CD14-positive monocyte (primary cell): ENCODE measurements at regions not wholly inside any gene's neighbourhood (a gene's known extent, or its start where the extent isn't known, plus 50 kb on each side); places are given as distances from the start of the nearest gene placed in this dataset.

Experiments used
- DNase-seq, 3 donors: peaks; one replicate each; pipeline ENCODE4 v3.0.0-alpha.2; 2011 to 2022
- H2AFZ ChIP-seq: 2 replicates; pipeline ENCODE4 v1.6.0; 2012; ENCODE audit warnings: mild to moderate bottlenecking, low read depth, low read length, inconsistent platforms; ENCODE audit not compliant: insufficient read depth, poor library complexity, severe bottlenecking
- H3K27ac ChIP-seq, 2 donors: 1 replicate in 1 of 2; 2 replicates in 1 of 2; pipeline ENCODE4 v1.5.1; 2012 to 2013; ENCODE audit warnings: low read length in 2 of 2, control low read depth in 1 of 2, inconsistent platforms in 1 of 2, low read depth in 1 of 2, mild to moderate bottlenecking in 1 of 2
- H3K27me3 ChIP-seq, 2 donors: one replicate each; pipeline versions ENCODE4 v1.6.0 to v1.6.1; 2011 to 2013; ENCODE audit warnings: low read length in 2 of 2; ENCODE audit not compliant: control insufficient read depth in 2 of 2, insufficient read depth in 2 of 2
- H3K36me3 ChIP-seq, 2 donors: replicated peaks in 1 of 2; 1 replicate in 1 of 2; 2 replicates in 1 of 2; pipeline versions ENCODE4 v1.5.1 to v1.6.1; 2012 to 2013; ENCODE audit warnings: low read length in 2 of 2, control low read depth in 1 of 2, inconsistent platforms in 1 of 2, mild to moderate bottlenecking in 1 of 2; ENCODE audit not compliant: insufficient read depth in 2 of 2, control insufficient read depth in 1 of 2
- H3K4me1 ChIP-seq, 2 donors: 1 replicate in 1 of 2; 2 replicates in 1 of 2; pipeline versions ENCODE4 v1.5.1 to v1.6.1; 2012 to 2013; ENCODE audit warnings: low read length in 2 of 2, control low read depth in 1 of 2, inconsistent platforms in 1 of 2, mild to moderate bottlenecking in 1 of 2, moderate library complexity in 1 of 2; ENCODE audit not compliant: insufficient read depth in 2 of 2, control insufficient read depth in 1 of 2
- H3K4me2 ChIP-seq: replicated peaks from 2 replicates; pipeline ENCODE3; 2012; ENCODE audit warnings: low read length, moderate library complexity, mild to moderate bottlenecking; ENCODE audit not compliant: poor library complexity, severe bottlenecking; ENCODE audit errors: extremely low read depth
- H3K4me3 ChIP-seq, 3 experiments: fragments of 200-600 bp in 1 of 3; sonication (generic) in 1 of 3; replicated peaks in 1 of 3; 1 replicate in 2 of 3; 2 replicates in 1 of 3; pipeline ENCODE4 v1.5.1; 2011 to 2013; ENCODE audit warnings: low read length in 3 of 3, mild to moderate bottlenecking in 3 of 3, control low read depth in 2 of 3, low read depth in 2 of 3, inconsistent platforms in 1 of 3, moderate library complexity in 1 of 3
- H3K79me2 ChIP-seq: 2 replicates; pipeline ENCODE4 v1.6.0; 2012; ENCODE audit warnings: mild to moderate bottlenecking, control low read depth, inconsistent platforms, low read length, moderate library complexity; ENCODE audit not compliant: insufficient read depth
- H3K9ac ChIP-seq: 2 replicates; pipeline ENCODE4 v1.6.0; 2017; ENCODE audit warnings: low read length, mild to moderate bottlenecking; ENCODE audit not compliant: insufficient read depth, poor library complexity, severe bottlenecking
- H3K9me3 ChIP-seq, 2 donors: replicated peaks in 1 of 2; 1 replicate in 1 of 2; 2 replicates in 1 of 2; pipeline versions ENCODE4 v1.5.1 to v1.6.1; 2012 to 2013; ENCODE audit warnings: low read length in 2 of 2, control low read depth in 1 of 2; ENCODE audit not compliant: control insufficient read depth in 1 of 2, insufficient read depth in 1 of 2
- H4K20me1 ChIP-seq: 2 replicates; pipeline ENCODE4 v1.6.0; 2012; ENCODE audit warnings: mild to moderate bottlenecking, low read length, control low read depth, moderate library complexity; ENCODE audit not compliant: insufficient read depth
- H3K27ac Mint-ChIP-seq, 7 donors: one replicate each; pipeline ENCODE4 v1.8.0; 2020; ENCODE audit warnings: mild to moderate bottlenecking in 7 of 7, mixed read lengths in 7 of 7, moderate library complexity in 6 of 7, inconsistent platforms in 2 of 7
- H3K27me3 Mint-ChIP-seq, 3 donors: one replicate each; pipeline ENCODE4 v1.8.0; 2021 to 2022; ENCODE audit warnings: low read depth in 3 of 3, mild to moderate bottlenecking in 3 of 3, mixed read lengths in 3 of 3, moderate library complexity in 3 of 3, inconsistent platforms in 1 of 3
- H3K36me3 Mint-ChIP-seq, 2 donors: one replicate each; pipeline ENCODE4 v1.8.0; 2020; ENCODE audit warnings: mixed read lengths in 2 of 2, inconsistent platforms in 1 of 2, mild to moderate bottlenecking in 1 of 2
- H3K4me1 Mint-ChIP-seq: one replicate; pipeline ENCODE4 v1.8.0; 2020; ENCODE audit warnings: mild to moderate bottlenecking, mixed read lengths
- H3K4me3 Mint-ChIP-seq, 2 donors: one replicate each; pipeline ENCODE4 v1.8.0; 2020; ENCODE audit warnings: mild to moderate bottlenecking in 2 of 2, mixed read lengths in 2 of 2, moderate library complexity in 1 of 2
- H3K9me3 Mint-ChIP-seq, 7 donors: one replicate each; pipeline ENCODE4 v1.8.0; 2020 to 2022; ENCODE audit warnings: mixed read lengths in 7 of 7, mild to moderate bottlenecking in 6 of 7, moderate library complexity in 6 of 7, inconsistent platforms in 2 of 7
- CTCF ChIP-seq: fragments of 200-600 bp; IDR thresholded peaks from one replicate; pipeline ENCODE4 v1.8.0; 2022; ENCODE audit warnings: antibody characterized with exemption, mild to moderate bottlenecking
- WGBS: methylation state at CpG from one replicate; pipeline ENCODE4 v1.1.5; 2013; ENCODE audit warnings: missing lambda C conversion rate; ENCODE audit not compliant: insufficient coverage; 5-methylcytosine and 5-hydroxymethylcytosine counted together
- intact Hi-C, 2 donors: fragments of 100-400 bp; cut with micrococcal nuclease; formaldehyde crosslinking; loops; one replicate each; pipeline versions ENCODE4 v1.15.0 to v1.15.1; 2023

- Histone ChIP-seq H3K9ac (no peak overlapping the region), H2AFZ (no peak overlapping the region), H3K36me3 (no peaks in the 10 kb centered on the region), H3K4me1 (no peaks in the 10 kb centered on the region), H3K4me2 (no peak overlapping the region), H4K20me1 (no peaks in the 10 kb centered on the region), H3K79me2 (no peaks in the 10 kb centered on the region), H3K27ac (no peak overlapping the region), H3K4me3 (no peak overlapping the region), H3K9me3 (peaks cover 0 to 2% of the 10 kb centered on the region in 2 donors), H3K27me3 (no peaks in the 10 kb centered on the region)
- no peak overlapping the region for H3K4me3 Mint-ChIP-seq
- DNase-seq = peak in 1 of 3 donors; percentile 2
- H3K9me3 Mint-ChIP-seq = no peaks in the 10 kb centered on the region
- TF ChIP-seq CTCF = no peak
- intact Hi-C loops = no loop called here
- H3K36me3 Mint-ChIP-seq = no peaks in the 10 kb centered on the region
- H3K27ac Mint-ChIP-seq = no peak overlapping the region
- no peaks in the 10 kb centered on the region for H3K27me3 Mint-ChIP-seq
- no peaks in the 10 kb centered on the region for H3K4me1 Mint-ChIP-seq
- WGBS = 100% methylated on average over 2 of the region's 3 CpGs
Measured at GRCh38 chr9:102569436-102569835, 425.7 kb upstream of the CYLC2 start.

GRCh38 chr9:102551346-102551745, 443.8 kb upstream of the CYLC2 start:
- Mint-ChIP-seq H3K4me1 (no peaks in the 10 kb centered on the region), H3K4me3 (no peak overlapping the region), H3K27me3 (no peaks in the 10 kb centered on the region), H3K27ac (no peak overlapping the region), H3K36me3 (no peaks in the 10 kb centered on the region), H3K9me3 (peaks cover 5 to 14% (median 12%) of the 10 kb centered on the region in 7 donors)
- H3K4me3 ChIP-seq = no peak overlapping the region
- no peak overlapping the region for H3K9ac ChIP-seq
- H3K9me3 ChIP-seq = peaks cover 12 to 25% of the 10 kb centered on the region in 2 donors
- H3K27ac ChIP-seq = no peak overlapping the region
- no peaks in the 10 kb centered on the region for H3K36me3 ChIP-seq
- TF ChIP-seq CTCF = no peak
- intact Hi-C loops = no loop called here
- no peaks in the 10 kb centered on the region for H3K27me3 ChIP-seq
- H2AFZ ChIP-seq = no peak overlapping the region
- H3K4me1 ChIP-seq = no peaks in the 10 kb centered on the region
- no peaks in the 10 kb centered on the region for H3K79me2 ChIP-seq
- H4K20me1 ChIP-seq = no peaks in the 10 kb centered on the region
- no peak for DNase-seq
- no peak overlapping the region for H3K4me2 ChIP-seq
- no CpG with 5 or more reads among the region's 1 CpG for WGBS
